NCI-H2227 (cell line): ENCODE measurements at regions not wholly inside any gene's neighbourhood (a gene's known extent, or its start where the extent isn't known, plus 50 kb on each side); places are given as distances from the start of the nearest gene placed in this dataset.
"Not testable (repeated sequence)": the region's sequence is repeated elsewhere in the genome, so short reads cannot be mapped to it uniquely, and the experiment has no call there.

Experiments used
- DNase-seq: peaks from one replicate; lab custom pipeline; 2025; ENCODE audit not compliant: unreplicated experiment; lab: John Stamatoyannopoulos, UW

DNA sequence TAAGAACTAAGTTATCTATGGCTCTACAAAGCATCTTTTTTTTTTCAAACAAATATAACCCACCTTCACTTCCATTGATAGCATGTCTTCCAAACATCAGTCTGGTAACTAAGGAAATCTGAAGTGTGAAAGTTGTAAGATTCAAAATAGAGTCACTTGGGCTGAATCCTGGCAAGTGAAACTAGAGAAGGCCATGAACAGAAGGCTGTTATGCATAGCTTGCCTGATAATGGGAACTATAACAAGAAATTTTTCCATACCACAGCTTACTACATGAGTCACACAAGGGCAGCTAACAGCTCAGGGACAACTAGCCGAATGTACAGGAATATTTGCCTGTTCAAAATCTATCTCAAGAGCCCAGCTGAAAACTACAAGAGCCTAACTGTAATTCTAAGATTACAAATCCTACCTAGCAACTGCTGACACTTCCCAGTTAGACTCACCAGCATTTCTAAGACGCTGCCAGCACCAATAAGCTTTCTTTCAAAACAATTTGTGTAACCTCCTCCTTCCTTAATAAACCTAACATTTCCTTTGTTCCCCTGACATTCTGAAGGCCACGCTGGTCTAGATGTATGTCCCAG is 1066.5 kb downstream of the PLOD2 start:
- peak; percentile 33 for DNase-seq

GRCh38 chr3:145111141-145111540 is 1049.8 kb downstream of the PLOD2 start:
- not testable (repeated sequence) for DNase-seq

DNA sequence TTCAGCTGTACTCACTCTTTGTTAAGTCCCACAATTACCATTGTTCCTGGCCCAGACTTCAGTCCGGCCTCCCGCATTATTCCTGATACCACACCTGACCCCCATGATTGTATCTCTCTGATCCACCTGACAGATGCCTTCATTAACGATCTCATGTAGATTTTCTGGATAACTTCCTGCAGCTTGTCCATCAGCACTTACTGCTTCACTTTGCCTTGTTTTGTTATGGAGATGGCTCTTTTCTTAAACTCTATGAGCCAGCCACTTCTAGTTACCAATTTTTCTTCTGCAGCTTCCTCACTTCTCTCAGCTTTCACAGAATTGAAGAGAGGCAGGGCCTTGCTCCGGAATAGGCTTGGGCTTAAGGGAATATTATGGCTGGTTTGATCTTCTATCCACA is 1044.2 kb downstream of the PLOD2 start:
- no peak for DNase-seq

GRCh38 chr3:145118303-145118702 is 1042.7 kb downstream of the PLOD2 start:
- no peak for DNase-seq

DNA sequence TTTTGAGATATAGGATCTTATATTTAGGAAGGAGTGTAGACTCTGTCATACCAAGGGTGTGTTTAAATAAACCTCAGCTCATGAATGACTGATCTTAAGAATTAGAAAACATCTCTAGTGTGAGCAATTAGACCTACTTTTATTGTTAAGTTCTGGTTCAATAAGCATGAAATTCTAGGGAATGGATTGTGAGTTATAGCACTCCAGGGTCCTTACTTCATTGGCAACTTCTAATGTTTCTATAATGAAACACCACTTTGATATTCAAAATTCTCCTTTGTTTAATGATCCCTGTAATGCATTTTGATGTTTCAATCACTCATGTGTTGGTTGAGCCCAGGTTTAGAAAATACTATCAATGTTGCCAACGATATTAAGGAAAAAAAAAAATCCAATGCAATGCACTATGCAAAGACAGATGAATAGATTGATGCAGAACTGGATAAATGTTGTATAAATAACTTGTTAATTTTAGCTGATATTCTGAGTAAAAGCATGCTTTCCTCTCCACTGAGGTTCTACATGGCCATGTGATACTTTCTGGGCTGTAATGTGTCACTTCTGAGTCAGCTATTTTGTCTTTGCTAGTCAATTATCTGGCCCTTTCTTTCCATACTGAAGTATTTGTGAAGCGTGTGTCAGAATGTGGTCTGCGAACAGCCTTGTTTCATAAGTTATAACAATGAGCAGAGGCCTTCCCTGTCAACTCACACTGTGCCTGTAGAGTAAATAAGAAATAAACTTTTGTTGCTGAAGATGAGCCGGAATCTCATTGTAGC is 1035.9 kb downstream of the PLOD2 start:
- DNase-seq, result no peak

- DNase-seq, result no peak
Measured at GRCh38 chr3:145133281-145133680, 1027.7 kb downstream of the PLOD2 start.

DNA sequence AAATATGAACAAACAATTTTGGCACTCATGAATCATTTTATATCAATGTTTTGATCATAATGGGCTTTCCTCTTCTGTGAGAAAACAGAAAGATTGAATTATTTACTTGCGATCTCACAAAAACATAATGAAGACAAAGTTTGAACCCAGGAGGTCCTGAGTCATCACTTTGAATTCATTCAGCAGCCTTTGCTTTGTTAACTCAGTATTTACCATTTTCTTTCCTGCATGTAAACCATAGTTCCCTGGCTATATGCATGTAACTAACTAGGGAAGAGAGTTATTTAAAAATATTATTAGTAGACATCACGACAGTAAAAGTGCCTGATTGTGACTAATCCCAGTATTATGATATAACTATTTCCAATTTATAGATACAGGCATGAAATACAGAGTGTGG is 1026.2 kb downstream of the PLOD2 start:
- no peak for DNase-seq

DNA sequence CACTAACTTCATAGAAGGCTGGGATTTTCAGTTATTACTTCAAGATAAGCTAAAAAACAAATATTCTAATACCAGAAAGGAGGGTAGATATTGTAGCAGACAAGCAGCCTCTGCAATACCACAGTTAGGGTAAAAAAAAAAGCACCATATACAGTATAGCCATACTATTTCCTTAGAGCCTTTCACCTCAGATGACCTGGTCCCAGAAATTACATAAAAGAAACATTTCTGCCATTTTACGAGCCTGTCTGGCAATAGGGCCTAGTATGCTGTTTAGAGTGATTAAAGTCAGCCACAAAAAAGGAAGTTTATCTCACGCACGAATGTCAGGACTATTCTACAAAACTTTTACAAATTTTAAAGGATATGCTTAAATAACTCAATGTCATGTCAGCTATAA is 1016.6 kb downstream of the PLOD2 start:
- no peak for DNase-seq

GRCh38 chr3:145145461-145145860 is 1015.5 kb downstream of the PLOD2 start:
- DNase-seq, result no peak

GRCh38 chr3:145159640-145160039 is 1001.3 kb downstream of the PLOD2 start:
- no peak for DNase-seq

DNA sequence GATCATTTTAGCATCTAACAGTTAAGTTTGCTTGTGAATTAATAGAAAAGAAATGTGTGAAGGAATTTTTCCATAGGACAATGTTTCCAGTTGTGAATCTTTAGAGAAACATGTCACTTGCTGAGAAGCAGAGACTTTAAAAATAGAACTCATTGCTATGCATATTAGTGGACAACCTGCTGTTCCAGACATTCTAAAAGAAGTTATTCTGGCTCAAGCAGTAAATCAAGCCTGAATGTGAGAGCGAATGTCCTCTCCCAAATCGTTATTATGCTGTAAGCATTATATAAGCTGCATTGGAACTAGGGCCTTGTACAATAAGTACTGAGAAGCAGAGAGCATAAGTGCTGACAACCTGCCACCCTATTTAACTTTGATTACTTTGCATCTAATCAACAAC is 990.9 kb downstream of the PLOD2 start:
- DNase-seq, result no peak

DNA sequence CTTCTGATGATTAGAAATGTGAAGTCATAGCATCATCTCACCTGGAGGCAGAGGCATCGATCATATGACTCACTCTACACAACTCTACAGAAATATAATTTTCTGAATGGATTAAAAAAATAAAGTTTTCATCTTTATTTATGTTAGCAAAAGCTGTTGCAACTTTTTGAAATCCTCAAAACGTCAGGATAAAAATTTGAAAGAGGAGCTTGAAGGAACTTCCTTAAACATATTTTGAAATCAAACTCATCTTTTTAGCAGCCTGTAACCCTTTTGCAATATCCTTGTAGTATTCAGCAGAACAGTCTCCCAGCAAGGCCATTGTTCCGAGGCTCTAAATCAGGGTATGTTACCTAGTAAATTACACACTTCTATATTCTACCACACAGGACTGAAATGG is 985.4 kb downstream of the PLOD2 start:
- no peak for DNase-seq

GRCh38 chr3:145176907-145177306 is 984.1 kb downstream of the PLOD2 start:
- no peak for DNase-seq

GRCh38 chr3:145177828-145178227 is 983.2 kb downstream of the PLOD2 start:
- no peak for DNase-seq

DNA sequence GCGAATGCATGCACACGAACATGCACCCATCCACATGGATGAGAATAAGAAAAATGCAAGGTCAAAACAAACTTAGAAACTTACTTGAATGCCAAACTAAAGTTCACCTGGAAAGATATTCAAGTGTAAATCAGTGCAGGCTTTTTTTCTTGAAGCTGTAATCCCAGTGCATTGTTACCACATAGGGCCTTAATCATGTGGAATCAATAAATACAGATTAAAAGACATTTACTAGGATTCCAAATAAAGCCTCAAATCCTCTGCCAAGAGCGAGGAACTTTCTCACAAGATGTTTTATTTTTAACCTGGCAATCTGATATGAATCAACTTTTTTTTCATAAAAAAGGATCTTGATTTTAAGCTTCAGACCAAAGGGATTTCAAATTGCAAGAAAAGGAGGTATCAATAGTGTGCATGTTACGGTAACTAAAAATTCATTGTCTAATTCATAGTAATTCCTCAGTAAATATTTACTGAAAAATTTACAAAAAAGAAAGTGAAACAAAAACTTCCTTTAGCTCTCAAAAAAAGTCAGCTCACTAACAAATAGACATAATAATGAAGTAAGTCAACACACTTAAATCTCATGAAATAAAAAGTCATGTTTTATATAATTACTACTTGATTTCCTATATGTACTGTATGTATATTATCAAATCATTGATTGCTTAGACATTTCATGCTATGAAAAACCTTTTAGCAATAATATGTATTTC is 978.6 kb downstream of the PLOD2 start:
- no peak for DNase-seq

DNA sequence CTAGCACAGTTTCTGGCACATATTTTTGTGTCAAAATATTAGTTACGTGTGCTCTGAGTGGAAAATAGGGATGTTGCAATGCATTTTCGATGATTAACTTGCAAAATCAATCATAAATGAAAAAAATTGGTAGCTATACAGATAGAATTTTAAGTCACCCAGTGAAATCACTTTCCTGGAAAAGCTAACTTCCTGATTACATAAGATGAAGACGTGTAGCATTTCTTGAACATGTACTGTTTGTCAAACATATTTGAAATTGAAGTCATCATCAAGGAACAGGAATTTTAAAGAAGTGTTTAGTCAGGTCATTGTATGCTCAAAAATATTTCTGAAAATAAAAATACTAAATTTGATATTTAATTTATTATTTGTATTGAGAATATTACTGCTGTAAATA is 977.7 kb downstream of the PLOD2 start:
- DNase-seq, result no peak

DNA sequence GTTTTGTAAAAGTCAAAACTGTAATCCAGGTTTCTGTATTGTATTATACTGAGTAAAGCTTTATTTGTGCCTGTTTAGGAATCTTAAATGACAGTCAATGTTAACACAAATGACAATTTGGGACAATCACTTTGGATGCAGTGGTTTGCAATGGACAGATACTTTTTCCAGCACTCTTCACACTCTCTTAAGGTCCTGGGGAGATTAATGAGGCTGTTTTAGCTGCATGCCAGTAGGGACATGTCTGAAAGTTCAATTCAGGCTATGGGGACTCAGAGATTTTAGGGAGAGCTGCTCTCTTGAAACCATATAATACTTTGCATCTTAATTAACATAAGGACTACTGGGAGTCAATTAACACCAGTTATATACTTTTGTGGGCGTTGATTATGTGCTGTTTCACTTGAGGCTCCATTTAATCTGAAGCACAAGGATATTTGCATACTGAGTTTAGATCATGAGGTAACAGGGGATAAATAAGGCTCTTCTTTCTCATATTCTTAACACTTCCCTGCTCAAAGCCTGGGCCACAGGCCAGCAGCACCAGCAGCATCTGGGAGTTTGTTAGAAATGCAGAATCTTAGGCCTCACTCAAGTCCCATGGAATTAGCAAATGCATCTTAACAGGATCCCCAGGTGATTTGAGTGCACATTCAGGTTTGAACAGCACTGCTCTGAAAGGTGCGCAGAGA is 972.8 kb downstream of the PLOD2 start:
- DNase-seq, result no peak

DNA sequence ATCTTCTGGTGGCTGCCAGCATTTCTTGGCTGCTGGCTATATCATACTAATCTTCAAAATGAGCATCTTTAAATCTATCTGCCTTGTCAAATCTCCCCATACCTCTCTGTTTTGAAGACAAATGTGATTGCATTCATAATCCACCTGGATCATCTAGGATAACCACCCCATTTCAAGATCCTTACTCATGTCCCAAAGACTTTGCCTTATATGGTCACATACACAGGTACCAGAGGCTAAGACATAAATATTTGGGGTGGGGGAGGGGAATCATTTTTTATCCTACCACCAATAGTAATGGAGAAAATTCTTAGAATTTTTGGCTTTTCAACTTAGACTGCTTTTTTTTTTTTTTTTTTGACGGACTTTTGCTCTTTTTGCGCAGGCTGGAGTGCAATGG is 970.8 kb downstream of the PLOD2 start:
- DNase-seq, result no peak

DNA sequence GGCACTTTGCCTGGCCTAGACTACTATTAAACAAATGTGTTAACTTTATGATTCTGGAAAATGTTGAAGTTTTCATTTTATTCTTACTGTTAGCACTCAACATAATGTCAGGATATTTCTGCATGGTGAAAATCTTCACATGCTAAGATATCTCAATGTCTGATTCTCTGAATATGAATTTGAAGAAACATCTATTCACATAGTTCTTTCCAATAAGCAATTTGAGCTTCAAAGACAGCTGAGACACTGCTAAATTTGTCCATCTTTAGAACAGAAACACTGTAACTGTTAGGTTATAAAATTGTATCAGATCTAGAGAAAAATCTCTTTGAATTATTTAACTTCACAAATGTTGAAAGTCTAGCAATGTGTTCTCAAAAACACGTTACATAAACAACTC is 970.2 kb downstream of the PLOD2 start:
- DNase-seq, result no peak

DNA sequence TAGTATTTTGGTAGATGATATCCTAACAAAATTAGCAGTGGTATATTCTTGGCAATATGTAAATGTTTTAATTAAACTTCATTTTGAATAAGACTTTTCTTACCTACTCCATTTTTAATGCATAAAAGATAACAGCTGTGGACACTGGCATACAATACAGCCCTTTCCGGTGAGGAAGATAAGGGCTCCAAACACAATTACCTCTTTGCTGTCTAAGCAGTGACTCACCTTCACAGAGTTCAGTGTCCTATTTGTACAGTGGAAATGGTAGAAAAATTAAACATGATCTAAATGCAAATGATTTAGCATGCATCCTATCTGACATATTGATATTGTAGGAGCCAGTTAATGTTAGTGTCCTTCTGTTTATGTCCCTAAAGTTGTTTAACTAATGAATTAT is 969.4 kb downstream of the PLOD2 start:
- DNase-seq, result no peak

DNA sequence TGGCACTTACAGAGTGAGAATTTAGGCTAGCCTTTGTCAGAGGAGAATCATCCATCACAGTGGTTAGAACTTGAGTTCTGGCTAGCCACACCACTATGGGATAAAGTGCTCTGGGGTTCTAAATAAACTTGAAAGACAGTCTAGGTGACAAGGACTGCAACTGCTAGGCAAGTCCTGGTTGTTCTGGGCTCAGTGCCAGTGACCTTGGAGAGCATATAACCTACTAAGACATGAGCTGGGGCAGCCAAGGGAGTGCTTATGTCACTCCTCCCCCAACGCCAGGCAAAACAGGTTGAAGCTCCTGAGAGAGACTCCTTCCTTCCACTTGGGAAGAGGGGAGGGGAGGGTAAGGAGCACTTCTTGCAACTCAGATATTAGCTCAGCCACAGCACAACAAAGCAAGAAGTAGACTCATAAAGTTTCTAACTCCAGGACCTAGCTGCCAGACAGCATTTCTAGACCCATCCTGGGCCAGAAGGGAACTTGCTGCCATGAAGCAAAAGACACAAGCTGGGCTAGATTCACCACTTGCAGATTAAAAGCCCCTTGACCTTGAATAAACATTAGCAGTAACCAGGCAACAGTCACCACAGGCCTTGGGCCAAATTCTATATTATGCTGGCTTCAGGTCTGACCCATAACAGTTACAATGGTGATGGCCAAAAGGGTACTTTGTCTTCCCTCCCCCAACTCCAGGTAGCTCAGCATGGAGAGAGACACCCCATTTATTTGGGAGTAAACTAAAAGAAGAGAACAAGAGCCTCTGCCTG is 963.7 kb downstream of the PLOD2 start:
- DNase-seq, result no peak
